ENCODE measurements at regions not wholly inside any gene's neighbourhood (a gene's known extent, or its start where the extent isn't known, plus 50 kb on each side); places are given as distances from the start of the nearest gene placed in this dataset.

DNA sequence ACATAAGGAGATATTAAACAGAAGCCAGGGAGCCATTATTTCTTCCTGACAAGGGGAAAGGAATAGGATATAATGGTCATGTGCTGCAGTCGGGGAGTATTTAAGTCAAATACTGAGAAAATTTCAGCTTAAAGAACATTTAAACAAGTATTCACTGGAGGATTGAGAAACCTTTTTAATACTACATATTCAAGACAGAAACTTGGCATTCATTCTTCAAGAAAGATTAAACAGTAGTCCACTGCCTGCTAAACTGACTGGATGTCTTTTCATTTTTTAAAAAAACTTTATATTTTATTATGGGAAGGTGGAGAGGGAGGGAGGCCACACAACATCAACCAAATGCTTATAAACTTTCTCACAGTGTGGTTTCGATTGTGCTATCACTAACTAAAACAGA lies 107.4 kb upstream of the CBLB start:
- TF ChIP-seq, protein P1, sequence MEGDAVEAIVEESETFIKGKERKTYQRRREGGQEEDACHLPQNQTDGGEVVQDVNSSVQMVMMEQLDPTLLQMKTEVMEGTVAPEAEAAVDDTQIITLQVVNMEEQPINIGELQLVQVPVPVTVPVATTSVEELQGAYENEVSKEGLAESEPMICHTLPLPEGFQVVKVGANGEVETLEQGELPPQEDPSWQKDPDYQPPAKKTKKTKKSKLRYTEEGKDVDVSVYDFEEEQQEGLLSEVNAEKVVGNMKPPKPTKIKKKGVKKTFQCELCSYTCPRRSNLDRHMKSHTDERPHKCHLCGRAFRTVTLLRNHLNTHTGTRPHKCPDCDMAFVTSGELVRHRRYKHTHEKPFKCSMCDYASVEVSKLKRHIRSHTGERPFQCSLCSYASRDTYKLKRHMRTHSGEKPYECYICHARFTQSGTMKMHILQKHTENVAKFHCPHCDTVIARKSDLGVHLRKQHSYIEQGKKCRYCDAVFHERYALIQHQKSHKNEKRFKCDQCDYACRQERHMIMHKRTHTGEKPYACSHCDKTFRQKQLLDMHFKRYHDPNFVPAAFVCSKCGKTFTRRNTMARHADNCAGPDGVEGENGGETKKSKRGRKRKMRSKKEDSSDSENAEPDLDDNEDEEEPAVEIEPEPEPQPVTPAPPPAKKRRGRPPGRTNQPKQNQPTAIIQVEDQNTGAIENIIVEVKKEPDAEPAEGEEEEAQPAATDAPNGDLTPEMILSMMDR (IDR thresholded peaks at IDR 0.05): no peak
- TF ChIP-seq POLR2A (IDR thresholded peaks at IDR 0.05): no peak
